GM12864 (cell line): ENCODE measurements at regions not wholly inside any gene's neighbourhood (a gene's known extent, or its start where the extent isn't known, plus 50 kb on each side); places are given as distances from the start of the nearest gene placed in this dataset.
"Not testable (repeated sequence)": the region's sequence is repeated elsewhere in the genome, so short reads cannot be mapped to it uniquely, and the experiment has no call there.

Source experiments
- DNase-seq: peaks from one replicate; pipeline ENCODE4 v3.0.0-alpha.2; 2011; ENCODE audit warnings: low read depth
- H3K4me3 ChIP-seq: 2 replicates; pipeline ENCODE4 v1.5.1; 2011; ENCODE audit warnings: mild to moderate bottlenecking, low read depth, low read length, control low read depth
- TF ChIP-seq, protein P1 (sequence below): IDR thresholded peaks from 2 replicates; pipeline ENCODE4 v1.5.1; 2011; ENCODE audit warnings: low read depth, mild to moderate bottlenecking, moderate library complexity, low read length, control low read depth, inconsistent platforms; ENCODE audit errors: missing control alignments

DNA sequence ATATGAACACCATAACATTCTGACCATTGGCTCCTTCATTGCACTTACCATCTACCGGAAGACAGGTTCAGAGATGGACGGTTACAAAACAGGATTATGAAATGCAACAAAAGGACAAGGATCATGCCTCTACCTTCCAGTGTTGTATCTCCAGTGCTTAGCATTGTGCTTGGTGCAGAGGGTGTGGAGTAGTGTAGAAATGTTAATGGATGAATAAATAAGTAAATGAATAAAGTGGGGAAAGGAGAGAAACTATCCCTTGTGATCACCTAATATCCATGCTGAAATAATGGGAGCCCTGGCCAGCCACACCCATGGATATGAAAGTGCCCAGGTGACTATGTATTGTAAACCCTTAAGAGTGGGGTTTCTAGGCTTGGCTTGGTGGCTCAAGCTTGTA lies 344.8 kb upstream of the LMCD1 start:
- no peak overlapping the region for H3K4me3 ChIP-seq
- no peak for DNase-seq
- TF ChIP-seq, protein P1, sequence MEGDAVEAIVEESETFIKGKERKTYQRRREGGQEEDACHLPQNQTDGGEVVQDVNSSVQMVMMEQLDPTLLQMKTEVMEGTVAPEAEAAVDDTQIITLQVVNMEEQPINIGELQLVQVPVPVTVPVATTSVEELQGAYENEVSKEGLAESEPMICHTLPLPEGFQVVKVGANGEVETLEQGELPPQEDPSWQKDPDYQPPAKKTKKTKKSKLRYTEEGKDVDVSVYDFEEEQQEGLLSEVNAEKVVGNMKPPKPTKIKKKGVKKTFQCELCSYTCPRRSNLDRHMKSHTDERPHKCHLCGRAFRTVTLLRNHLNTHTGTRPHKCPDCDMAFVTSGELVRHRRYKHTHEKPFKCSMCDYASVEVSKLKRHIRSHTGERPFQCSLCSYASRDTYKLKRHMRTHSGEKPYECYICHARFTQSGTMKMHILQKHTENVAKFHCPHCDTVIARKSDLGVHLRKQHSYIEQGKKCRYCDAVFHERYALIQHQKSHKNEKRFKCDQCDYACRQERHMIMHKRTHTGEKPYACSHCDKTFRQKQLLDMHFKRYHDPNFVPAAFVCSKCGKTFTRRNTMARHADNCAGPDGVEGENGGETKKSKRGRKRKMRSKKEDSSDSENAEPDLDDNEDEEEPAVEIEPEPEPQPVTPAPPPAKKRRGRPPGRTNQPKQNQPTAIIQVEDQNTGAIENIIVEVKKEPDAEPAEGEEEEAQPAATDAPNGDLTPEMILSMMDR = no peak

DNA sequence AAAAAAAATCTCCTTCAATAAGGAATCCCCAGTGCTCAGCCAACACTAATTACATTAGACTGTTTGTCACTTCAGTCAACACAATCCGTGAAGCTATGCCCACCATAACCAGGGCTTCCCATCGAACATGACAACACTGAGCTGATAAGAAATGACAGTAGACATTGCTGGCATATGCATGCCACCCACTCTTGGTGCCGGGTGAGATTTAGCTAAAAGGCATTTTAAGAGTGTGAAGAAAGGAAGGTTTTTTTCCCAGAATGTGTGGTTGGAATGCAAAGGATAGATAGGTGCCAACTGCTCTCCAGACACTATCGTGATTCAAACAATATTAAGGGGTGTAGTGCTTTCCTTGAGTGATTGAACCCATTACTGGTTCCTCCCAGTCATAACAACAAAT lies 344.0 kb upstream of the LMCD1 start:
- TF ChIP-seq, protein P1 = no peak
- no peak for DNase-seq

DNA sequence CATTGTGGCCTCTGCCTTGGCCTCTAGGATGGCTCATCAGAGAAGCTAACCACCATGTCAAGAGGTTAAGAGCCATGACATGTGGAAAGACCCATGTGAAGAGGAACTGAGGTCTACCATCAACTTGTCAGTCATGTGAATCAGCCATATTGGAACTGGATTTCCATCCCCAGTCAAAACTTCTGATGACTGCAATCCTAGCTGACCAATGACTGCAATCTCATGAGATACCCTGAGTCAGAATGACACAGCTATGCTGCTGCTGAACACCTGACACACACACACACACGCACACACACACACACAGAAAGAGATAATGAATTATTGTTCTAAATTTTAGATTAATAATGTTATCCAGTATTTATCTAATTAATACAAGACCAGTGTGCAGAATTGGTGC lies 337.5 kb upstream of the LMCD1 start:
- no peak for DNase-seq
- TF ChIP-seq, protein P1 = no peak
- no peak overlapping the region for H3K4me3 ChIP-seq

More for the DNA sequence above, 344.0 kb upstream of the LMCD1 start:
- no peak overlapping the region for H3K4me3 ChIP-seq

DNA sequence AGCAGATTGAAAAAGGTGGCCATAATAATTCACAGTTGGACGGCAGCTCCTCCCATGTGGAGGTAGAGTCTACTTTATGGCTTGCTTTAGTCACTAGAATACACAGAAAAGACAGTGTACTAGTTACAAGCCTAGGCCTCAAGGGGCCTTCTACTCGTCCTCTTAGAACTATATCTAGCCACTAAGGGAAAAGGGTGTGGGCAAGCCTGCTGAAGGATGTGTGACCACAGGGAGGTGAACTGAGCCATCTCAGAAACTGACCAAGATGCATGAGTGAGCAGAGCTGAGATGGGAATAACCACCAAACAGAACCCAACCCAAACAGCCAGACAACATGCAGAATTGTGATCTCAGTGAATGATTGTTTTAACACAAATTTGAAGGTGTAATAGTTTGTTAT lies 335.6 kb upstream of the LMCD1 start:
- no peak overlapping the region for H3K4me3 ChIP-seq
- TF ChIP-seq, protein P1 = no peak
- no peak for DNase-seq

DNA sequence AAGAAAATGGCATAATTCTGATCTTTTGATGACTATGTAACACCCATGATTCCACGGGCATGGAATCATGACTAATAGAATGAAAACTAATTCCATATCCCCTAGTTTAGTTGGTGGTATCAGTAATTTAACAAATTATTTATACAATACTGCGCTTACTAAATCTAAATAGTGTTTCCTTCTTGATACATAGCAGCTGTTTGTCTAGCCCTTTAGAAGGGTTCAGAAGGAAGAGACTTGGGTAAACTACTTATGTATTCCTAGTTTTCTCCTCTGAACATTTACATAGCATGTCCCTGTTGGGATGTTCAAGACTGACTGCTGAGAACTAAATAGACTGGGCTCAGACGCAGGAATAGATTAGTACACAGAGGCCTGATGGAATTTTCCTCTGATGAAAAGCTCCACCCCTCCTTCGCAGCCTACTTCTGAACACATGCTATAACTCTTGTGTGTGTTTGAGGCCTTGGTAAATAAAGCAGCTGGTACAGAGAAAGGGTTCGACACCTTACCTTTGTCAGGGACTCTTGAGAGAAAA lies 330.6 kb upstream of the LMCD1 start:
- no peak for DNase-seq
- H3K4me3 ChIP-seq = no peak overlapping the region
- TF ChIP-seq, protein P1 = no peak

DNA sequence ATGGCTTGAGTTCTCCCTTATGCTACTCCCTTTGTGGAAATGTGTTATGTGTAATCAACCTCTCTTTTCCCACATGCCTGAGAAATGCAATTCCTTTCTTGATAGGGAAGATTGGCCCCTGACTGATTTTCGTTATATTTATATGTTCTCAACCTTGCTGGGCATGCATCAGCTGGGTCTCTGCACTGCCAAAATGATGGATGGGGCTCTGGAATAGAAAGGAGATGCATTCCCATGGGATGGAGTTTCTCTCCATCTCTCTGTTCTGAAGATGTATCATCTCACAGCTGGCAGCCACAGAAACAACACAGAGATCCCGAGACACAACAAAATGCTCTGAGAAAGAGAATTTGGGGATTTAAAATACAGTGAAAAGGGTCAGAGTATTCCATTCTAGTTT lies 327.7 kb upstream of the LMCD1 start:
- DNase-seq = no peak
- TF ChIP-seq, protein P1 = no peak
- no peak overlapping the region for H3K4me3 ChIP-seq

DNA sequence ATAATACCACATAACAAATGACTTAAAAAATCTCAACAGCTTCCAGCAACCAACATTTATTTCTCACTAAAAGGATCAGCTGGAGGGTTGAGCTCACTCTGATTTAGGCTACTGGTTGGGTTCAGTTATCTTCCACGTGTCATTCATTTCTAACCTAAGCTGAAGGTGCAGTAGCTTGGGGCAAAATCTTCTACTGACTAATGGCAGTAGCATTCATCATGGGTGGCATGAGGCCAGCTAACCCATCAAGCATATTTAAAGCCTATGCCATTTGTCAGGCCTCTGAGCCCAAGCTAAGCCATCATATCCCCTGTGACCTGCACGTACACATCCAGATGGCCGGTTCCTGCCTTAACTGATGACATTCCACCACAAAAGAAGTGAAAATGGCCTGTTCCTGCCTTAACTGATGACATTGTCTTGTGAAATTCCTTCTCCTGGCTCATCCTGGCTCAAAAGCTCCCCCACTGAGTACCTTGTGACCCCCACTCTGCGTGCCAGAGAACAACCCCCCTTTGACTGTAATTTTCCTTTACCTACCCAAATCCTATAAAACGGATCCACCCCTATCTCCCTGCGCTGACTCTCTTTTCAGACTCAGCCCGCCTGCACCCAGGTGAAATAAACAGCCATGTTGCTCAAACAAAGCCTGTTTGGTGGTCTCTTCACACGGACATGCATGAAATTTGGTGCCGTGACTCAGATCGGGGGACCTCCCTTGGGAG lies 324.7 kb upstream of the LMCD1 start:
- not testable (repeated sequence) for DNase-seq

DNA sequence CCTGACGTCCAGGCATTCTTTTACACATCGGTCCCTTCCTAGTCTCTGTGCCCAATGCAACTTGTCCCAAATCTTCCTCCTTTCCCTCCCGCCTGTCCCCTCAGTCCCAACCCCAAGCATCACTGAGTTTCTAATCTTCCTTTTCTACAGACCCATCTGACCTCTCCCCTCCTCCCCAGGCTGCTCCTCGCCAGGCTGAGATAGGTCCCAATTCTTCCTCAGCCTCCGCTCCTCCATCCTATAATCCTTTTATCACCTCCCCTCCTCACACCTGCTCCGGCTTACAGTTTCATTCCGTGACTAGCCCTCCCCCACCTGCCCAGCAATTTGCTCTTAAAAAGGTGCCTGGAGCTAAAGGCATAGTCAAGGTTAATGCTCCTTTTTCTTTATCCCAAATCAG lies 323.1 kb upstream of the LMCD1 start:
- H3K4me3 ChIP-seq, DNase-seq: not testable (repeated sequence)

More for the DNA sequence above, 324.7 kb upstream of the LMCD1 start:
- H3K4me3 ChIP-seq = not testable (repeated sequence)
